GM12878 (cell line): ENCODE measurements at regions not wholly inside any gene's neighbourhood (a gene's known extent, or its start where the extent isn't known, plus 50 kb on each side); places are given as distances from the start of the nearest gene placed in this dataset.

Experiments used
- ATAC-seq: fragments of 200-7000 bp; cut with Tn5 transposase; 3 replicates; pipeline ENCODE4 v1.9.1; 2020; ENCODE audit warnings: mild to moderate bottlenecking, moderate library complexity
- BruUV-seq: library from RNA; stranded (reverse); fragments of 400-500 nt; replicated peaks from 2 replicates; lab custom pipeline; 2021; lab: Mats Ljungman, UMichigan
- CTCF ChIA-PET: fragments of 300-600 bp; sonication (Branson Sonifier 250); formaldehyde crosslinking; extraction: SDS; loops from one replicate; lab custom pipeline; 2021; ENCODE audit warnings: inconsistent platforms; lab: Yijun Ruan, JAX
- POLR2A ChIA-PET: fragments of 350-600 bp; formaldehyde crosslinking; extraction: SDS; loops from one replicate; lab custom pipeline; 2021; ENCODE audit warnings: inconsistent platforms; lab: Charles Lee
- RAD21 ChIA-PET: fragments of 300-600 bp; sonication (Branson Sonifier 250); formaldehyde crosslinking; loops from one replicate; lab custom pipeline; 2023; ENCODE audit warnings: antibody characterized with exemption; ENCODE audit not compliant: unreplicated experiment; lab: Charles Lee
- SMC1A ChIA-PET: fragments of 300-600 bp; sonication (Branson Sonifier 250); formaldehyde crosslinking; loops from one replicate; lab custom pipeline; 2023; ENCODE audit not compliant: unreplicated experiment, uncharacterized antibody; lab: Charles Lee
- DNase-seq: peaks from one replicate; pipeline ENCODE4 v3.0.0-alpha.2; 2011; ENCODE audit warnings: low read depth, low spot score
- FAIRE-seq: peaks from 3 replicates; lab custom pipeline; 2011; peaks lifted over from hg19 to GRCh38; lab: Jason Lieb, UNC
- H2AFZ ChIP-seq: 2 replicates; pipeline ENCODE4 v1.6.0; 2011; ENCODE audit warnings: low read depth, low read length, control low read depth; ENCODE audit not compliant: control insufficient read depth
- H3K27ac ChIP-seq: 2 replicates; pipeline ENCODE4 v1.5.1; 2011; ENCODE audit warnings: control low read depth; ENCODE audit not compliant: control insufficient read depth, insufficient read depth
- H3K27me3 ChIP-seq, 2 experiments: replicated peaks in 1 of 2; 2 replicates each; pipeline versions ENCODE4 v1.6.0 to v1.6.1; 2011; ENCODE audit warnings: low read length in 1 of 2; ENCODE audit not compliant: control insufficient read depth in 2 of 2, insufficient read depth in 2 of 2
- H3K36me3 ChIP-seq, 2 experiments: 2 replicates each; pipeline ENCODE4 v1.5.1; 2011; ENCODE audit warnings: low read length in 1 of 2; ENCODE audit not compliant: control insufficient read depth in 2 of 2, insufficient read depth in 2 of 2
- H3K4me1 ChIP-seq: 2 replicates; pipeline ENCODE4 v1.6.1; 2011; ENCODE audit warnings: mild to moderate bottlenecking, low read length, moderate library complexity, mixed read lengths; ENCODE audit not compliant: control insufficient read depth, insufficient read depth
- H3K4me2 ChIP-seq: 2 replicates; pipeline ENCODE4 v1.6.0; 2011; ENCODE audit warnings: control low read depth; ENCODE audit not compliant: control insufficient read depth, insufficient read depth
- H3K4me3 ChIP-seq: fragments of 200-600 bp; sonication (generic); 2 replicates; pipeline ENCODE4 v1.5.1; 2016
- H3K79me2 ChIP-seq: 2 replicates; pipeline ENCODE4 v1.6.0; 2011; ENCODE audit warnings: low read length; ENCODE audit not compliant: control insufficient read depth, insufficient read depth
- H3K9ac ChIP-seq: 2 replicates; pipeline ENCODE4 v1.8.0; 2011; ENCODE audit warnings: low read length, control low read depth, mixed read lengths; ENCODE audit not compliant: control insufficient read depth, insufficient read depth
- H3K9me3 ChIP-seq: replicated peaks from 3 replicates; pipeline ENCODE4 v1.5.1; 2011; ENCODE audit warnings: mild to moderate bottlenecking, low read length; ENCODE audit not compliant: control insufficient read depth, insufficient read depth
- H4K20me1 ChIP-seq: 2 replicates; pipeline ENCODE4 v1.6.0; 2011; ENCODE audit not compliant: control insufficient read depth, insufficient read depth
- E4F1 ChIP-seq: fragments of 450-650 bp; IDR thresholded peaks from 2 replicates; pipeline ENCODE4 v1.6.1; 2018; ENCODE audit warnings: borderline replicate concordance, mild to moderate bottlenecking; ENCODE audit not compliant: partially characterized antibody
- IRF3 ChIP-seq: fragments of 450-650 bp; IDR thresholded peaks from 2 replicates; pipeline ENCODE4 v1.6.1; 2014; ENCODE audit warnings: mild to moderate bottlenecking
- SIN3A ChIP-seq: IDR thresholded peaks from 2 replicates; pipeline ENCODE4 v1.6.1; 2012; ENCODE audit warnings: low read depth, low read length, improper control_type of control experiment
- TCF3 ChIP-seq: IDR thresholded peaks from 2 replicates; pipeline ENCODE4 v1.6.1; 2012; ENCODE audit warnings: low read depth, mild to moderate bottlenecking, low read length, borderline replicate concordance; ENCODE audit not compliant: insufficient read depth
- WGBS: methylation state at CpG from one replicate; pipeline ENCODE4 v1.1.6; 2016; ENCODE audit warnings: low lambda C conversion rate; ENCODE audit not compliant: insufficient replicate concordance, insufficient coverage; ENCODE audit errors: missing lambda C conversion rate; 5-methylcytosine and 5-hydroxymethylcytosine counted together
- in situ Hi-C: fragments of 300-500 bp; cut with MboI; formaldehyde crosslinking; loops from 9 replicates; pipeline ENCODE4 v1.14.3; 2018; ENCODE audit warnings: mixed read lengths
- intact Hi-C: fragments of 100-400 bp; cut with micrococcal nuclease; formaldehyde crosslinking; loops from one replicate; pipeline ENCODE4 v1.14.2; 2022; ENCODE audit not compliant: unreplicated experiment
- TF ChIP-seq, protein P1 (sequence below): fragments of 450-650 bp; formaldehyde crosslinking; IDR thresholded peaks from 2 replicates; pipeline ENCODE4 v1.5.0; 2022; ENCODE audit warnings: mild to moderate bottlenecking, missing genetic modification characterization

GRCh38 chr20:40524071-40524470 is 165.0 kb downstream of the MAFB start:
- no TSS peak for BruUV-seq
- Histone ChIP-seq H2AFZ (no peak overlapping the region), H4K20me1 (no peaks in the 10 kb centered on the region), H3K79me2 (no peaks in the 10 kb centered on the region), H3K4me2 (no peak overlapping the region)
- no peak for TF ChIP-seq TCF3
- no peak for TF ChIP-seq SIN3A
- no peak for TF ChIP-seq E4F1
- no peak for TF ChIP-seq IRF3
- TF ChIP-seq, protein P1, sequence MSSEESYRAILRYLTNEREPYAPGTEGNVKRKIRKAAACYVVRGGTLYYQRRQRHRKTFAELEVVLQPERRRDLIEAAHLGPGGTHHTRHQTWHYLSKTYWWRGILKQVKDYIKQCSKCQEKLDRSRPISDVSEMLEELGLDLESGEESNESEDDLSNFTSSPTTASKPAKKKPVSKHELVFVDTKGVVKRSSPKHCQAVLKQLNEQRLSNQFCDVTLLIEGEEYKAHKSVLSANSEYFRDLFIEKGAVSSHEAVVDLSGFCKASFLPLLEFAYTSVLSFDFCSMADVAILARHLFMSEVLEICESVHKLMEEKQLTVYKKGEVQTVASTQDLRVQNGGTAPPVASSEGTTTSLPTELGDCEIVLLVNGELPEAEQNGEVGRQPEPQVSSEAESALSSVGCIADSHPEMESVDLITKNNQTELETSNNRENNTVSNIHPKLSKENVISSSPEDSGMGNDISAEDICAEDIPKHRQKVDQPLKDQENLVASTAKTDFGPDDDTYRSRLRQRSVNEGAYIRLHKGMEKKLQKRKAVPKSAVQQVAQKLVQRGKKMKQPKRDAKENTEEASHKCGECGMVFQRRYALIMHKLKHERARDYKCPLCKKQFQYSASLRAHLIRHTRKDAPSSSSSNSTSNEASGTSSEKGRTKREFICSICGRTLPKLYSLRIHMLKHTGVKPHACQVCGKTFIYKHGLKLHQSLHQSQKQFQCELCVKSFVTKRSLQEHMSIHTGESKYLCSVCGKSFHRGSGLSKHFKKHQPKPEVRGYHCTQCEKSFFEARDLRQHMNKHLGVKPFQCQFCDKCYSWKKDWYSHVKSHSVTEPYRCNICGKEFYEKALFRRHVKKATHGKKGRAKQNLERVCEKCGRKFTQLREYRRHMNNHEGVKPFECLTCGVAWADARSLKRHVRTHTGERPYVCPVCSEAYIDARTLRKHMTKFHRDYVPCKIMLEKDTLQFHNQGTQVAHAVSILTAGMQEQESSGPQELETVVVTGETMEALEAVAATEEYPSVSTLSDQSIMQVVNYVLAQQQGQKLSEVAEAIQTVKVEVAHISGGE, result no peak
- TF ChIP-seq, all 136 proteins: peak for 0
- no peaks in the 10 kb centered on the region for H3K36me3 ChIP-seq
- no peak overlapping the region for H3K4me3 ChIP-seq
- H3K27ac ChIP-seq, result no peak overlapping the region
- CTCF ChIA-PET, result no interaction called here
- POLR2A ChIA-PET, result no interaction called here
- SMC1A ChIA-PET, result interaction anchor here (1.4 kb wide), 1 partner anchor 79 kb away, joined by 3 read pairs; no protein-coding TSS in a partner anchor
- H3K9ac ChIP-seq, result no peak overlapping the region
- RAD21 ChIA-PET, result no interaction called here
- H3K27me3 ChIP-seq, result no peaks in the 10 kb centered on the region
- ATAC-seq (no peak), DNase-seq (no peak), FAIRE-seq (no peak)
- intact Hi-C loops (no loop called here), in situ Hi-C loops (no loop called here)
- H3K4me1 ChIP-seq, result no peaks in the 10 kb centered on the region
- H3K9me3 ChIP-seq, result no peaks in the 10 kb centered on the region; the same call in 2 of the 3 replicates
- WGBS, result 63% methylated on average over 2 of the region's 2 CpGs
